ENCODE measurements at regions not wholly inside any gene's neighbourhood (a gene's known extent, or its start where the extent isn't known, plus 50 kb on each side); places are given as distances from the start of the nearest gene placed in this dataset.

- TF ChIP-seq, protein P1, sequence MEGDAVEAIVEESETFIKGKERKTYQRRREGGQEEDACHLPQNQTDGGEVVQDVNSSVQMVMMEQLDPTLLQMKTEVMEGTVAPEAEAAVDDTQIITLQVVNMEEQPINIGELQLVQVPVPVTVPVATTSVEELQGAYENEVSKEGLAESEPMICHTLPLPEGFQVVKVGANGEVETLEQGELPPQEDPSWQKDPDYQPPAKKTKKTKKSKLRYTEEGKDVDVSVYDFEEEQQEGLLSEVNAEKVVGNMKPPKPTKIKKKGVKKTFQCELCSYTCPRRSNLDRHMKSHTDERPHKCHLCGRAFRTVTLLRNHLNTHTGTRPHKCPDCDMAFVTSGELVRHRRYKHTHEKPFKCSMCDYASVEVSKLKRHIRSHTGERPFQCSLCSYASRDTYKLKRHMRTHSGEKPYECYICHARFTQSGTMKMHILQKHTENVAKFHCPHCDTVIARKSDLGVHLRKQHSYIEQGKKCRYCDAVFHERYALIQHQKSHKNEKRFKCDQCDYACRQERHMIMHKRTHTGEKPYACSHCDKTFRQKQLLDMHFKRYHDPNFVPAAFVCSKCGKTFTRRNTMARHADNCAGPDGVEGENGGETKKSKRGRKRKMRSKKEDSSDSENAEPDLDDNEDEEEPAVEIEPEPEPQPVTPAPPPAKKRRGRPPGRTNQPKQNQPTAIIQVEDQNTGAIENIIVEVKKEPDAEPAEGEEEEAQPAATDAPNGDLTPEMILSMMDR (IDR thresholded peaks at IDR 0.05), result no peak
- TF ChIP-seq POLR2A (IDR thresholded peaks at IDR 0.05) (no peak), POLR2AphosphoS5 (IDR thresholded peaks at IDR 0.05) (no peak)
These were observed 417.2 kb downstream of the RAPGEF2 start for GRCh38 chr4:159520074-159520473.
